Left lung (tissue), 4 donors: ENCODE measurements at regions not wholly inside any gene's neighbourhood (a gene's known extent, or its start where the extent isn't known, plus 50 kb on each side); places are given as distances from the start of the nearest gene placed in this dataset.

Experiments used
- ATAC-seq: fragments of 200-7000 bp; cut with Tn5 transposase; one replicate; pipeline ENCODE4 v1.9.1; 2020; ENCODE audit warnings: moderate library complexity
- DNase-seq, 4 donors: peaks; one replicate each; pipeline ENCODE4 v3.0.0-alpha.2; 2013 to 2020
- H3K27ac ChIP-seq, 2 donors: fragments of 200-600 bp; sonication (generic) in 1 of 2; one replicate each; pipeline versions ENCODE4 v1.5.0 to v1.8.0; 2020 to 2021
- H3K27me3 ChIP-seq, 2 donors: fragments of 200-600 bp; sonication (generic) in 1 of 2; one replicate each; pipeline versions ENCODE4 v1.5.0 to v1.8.0; 2020 to 2021
- H3K36me3 ChIP-seq, 2 donors: fragments of 200-600 bp; sonication (generic) in 1 of 2; one replicate each; pipeline versions ENCODE4 v1.5.0 to v1.8.0; 2020 to 2021
- H3K4me1 ChIP-seq, 2 donors: fragments of 200-600 bp; one replicate each; pipeline ENCODE4 v1.8.0; 2021
- H3K4me3 ChIP-seq, 2 donors: fragments of 200-600 bp; sonication (generic) in 1 of 2; one replicate each; pipeline versions ENCODE4 v1.5.0 to v1.8.0; 2020 to 2021; ENCODE audit warnings: mild to moderate bottlenecking in 1 of 2
- H3K9me3 ChIP-seq, 2 donors: fragments of 200-600 bp; sonication (generic) in 1 of 2; one replicate each; pipeline versions ENCODE4 v1.5.0 to v1.8.0; 2020 to 2021
- intact Hi-C, 2 donors: fragments of 100-400 bp; cut with DNase I; formaldehyde crosslinking; loops; one replicate each; pipeline versions ENCODE4 v1.11.2 to v1.14.2; 2022
- TF ChIP-seq, protein P1 (sequence below), 2 donors: fragments of 200-600 bp; sonication (generic) in 1 of 2; IDR thresholded peaks; one replicate each; pipeline versions ENCODE4 v1.5.0 to v1.8.0; 2021; ENCODE audit warnings: antibody characterized with exemption in 2 of 2
- donor health status: DM: no; HTN: yes; CAD: no.
- donor health status: DM: no; HTN: no; CAD: no.

DNA sequence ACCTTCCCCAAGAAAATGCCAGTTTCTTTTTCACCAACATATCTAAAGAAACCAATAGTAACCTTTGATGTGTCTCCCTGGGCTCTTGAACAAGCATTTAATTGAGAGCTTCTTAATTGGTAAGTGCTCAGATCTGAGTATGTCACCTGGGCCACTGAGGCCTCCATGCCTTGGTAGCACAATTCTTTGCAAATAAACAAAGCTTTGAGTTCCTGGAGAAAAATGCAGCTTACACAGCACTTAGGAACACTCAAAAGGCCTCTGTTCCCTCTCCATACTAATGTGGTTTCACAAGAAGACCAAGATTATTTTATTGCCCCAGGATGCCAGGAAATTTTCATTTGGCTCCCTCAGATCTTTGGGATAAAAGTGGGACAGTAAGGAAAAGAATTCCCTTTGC, 217.6 kb upstream of the CEP162 start:
- DNase-seq (no peak), ATAC-seq (peak; percentile 93)
- TF ChIP-seq, protein P1, sequence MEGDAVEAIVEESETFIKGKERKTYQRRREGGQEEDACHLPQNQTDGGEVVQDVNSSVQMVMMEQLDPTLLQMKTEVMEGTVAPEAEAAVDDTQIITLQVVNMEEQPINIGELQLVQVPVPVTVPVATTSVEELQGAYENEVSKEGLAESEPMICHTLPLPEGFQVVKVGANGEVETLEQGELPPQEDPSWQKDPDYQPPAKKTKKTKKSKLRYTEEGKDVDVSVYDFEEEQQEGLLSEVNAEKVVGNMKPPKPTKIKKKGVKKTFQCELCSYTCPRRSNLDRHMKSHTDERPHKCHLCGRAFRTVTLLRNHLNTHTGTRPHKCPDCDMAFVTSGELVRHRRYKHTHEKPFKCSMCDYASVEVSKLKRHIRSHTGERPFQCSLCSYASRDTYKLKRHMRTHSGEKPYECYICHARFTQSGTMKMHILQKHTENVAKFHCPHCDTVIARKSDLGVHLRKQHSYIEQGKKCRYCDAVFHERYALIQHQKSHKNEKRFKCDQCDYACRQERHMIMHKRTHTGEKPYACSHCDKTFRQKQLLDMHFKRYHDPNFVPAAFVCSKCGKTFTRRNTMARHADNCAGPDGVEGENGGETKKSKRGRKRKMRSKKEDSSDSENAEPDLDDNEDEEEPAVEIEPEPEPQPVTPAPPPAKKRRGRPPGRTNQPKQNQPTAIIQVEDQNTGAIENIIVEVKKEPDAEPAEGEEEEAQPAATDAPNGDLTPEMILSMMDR (IDR thresholded peaks at IDR 0.05) = no peak

DNA sequence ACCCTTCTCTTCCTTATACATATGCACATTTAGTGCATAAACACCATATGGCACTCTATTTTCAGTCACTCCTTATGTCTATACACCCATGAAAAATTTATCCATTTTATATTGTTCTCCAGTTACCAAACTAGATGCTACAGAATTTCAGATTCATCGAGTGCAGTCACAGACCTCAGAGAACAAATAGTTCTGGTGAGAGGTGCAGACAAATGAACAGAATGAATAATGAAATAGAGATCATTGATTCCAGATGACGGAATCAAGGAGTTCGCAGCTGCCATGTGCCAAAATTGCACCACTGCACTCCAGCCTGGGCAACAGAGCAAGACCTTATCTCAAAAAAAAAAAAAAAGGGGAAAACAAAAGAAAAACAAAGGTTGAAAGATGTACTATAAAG, 214.8 kb upstream of the CEP162 start:
- H3K36me3 ChIP-seq = no peaks in the 10 kb centered on the region
- H3K4me1 ChIP-seq = no peaks in the 10 kb centered on the region
- DNase-seq (no peak), ATAC-seq (no peak)
- no peak overlapping the region for H3K27ac ChIP-seq
- H3K9me3 ChIP-seq = no peaks in the 10 kb centered on the region
- H3K4me3 ChIP-seq = no peak overlapping the region
- TF ChIP-seq, protein P1 (IDR thresholded peaks at IDR 0.05) = no peak
- intact Hi-C loops = no loop called here
- no peaks in the 10 kb centered on the region for H3K27me3 ChIP-seq

More for the DNA sequence above, 217.6 kb upstream of the CEP162 start:
- H3K27me3 ChIP-seq = no peaks in the 10 kb centered on the region
- H3K36me3 ChIP-seq = no peaks in the 10 kb centered on the region
- intact Hi-C loops = no loop called here
- H3K4me1 ChIP-seq = no peaks in the 10 kb centered on the region
- no peak overlapping the region for H3K27ac ChIP-seq
- H3K4me3 ChIP-seq = no peak overlapping the region
- no peaks in the 10 kb centered on the region for H3K9me3 ChIP-seq

DNA sequence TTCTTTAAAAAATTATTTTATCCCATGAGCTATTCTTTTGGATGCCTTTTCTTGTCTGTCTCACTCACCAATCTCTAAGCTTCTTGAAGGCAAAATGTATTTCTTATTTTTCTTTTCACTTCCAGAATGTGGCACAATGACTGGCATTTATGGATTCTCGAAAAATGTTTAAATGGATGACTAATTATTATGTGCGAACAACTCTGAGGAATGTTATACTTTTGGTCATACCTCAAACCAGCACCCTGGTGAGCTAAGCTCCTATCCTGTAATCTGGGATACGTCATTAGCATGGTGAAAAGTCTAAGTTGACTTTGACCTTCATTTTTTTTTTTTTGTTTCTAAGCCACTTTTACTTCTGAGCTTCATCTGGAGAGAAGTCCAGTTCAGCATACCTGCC, 214.0 kb upstream of the CEP162 start:
- ATAC-seq (no peak), DNase-seq (no peak)
- no peaks in the 10 kb centered on the region for H3K9me3 ChIP-seq
- no peak overlapping the region for H3K27ac ChIP-seq
- H3K4me3 ChIP-seq = no peak overlapping the region
- TF ChIP-seq, protein P1 (IDR thresholded peaks at IDR 0.05) = no peak
- no peaks in the 10 kb centered on the region for H3K27me3 ChIP-seq
- intact Hi-C loops = no loop called here
- H3K36me3 ChIP-seq = no peaks in the 10 kb centered on the region
- H3K4me1 ChIP-seq = no peaks in the 10 kb centered on the region

DNA sequence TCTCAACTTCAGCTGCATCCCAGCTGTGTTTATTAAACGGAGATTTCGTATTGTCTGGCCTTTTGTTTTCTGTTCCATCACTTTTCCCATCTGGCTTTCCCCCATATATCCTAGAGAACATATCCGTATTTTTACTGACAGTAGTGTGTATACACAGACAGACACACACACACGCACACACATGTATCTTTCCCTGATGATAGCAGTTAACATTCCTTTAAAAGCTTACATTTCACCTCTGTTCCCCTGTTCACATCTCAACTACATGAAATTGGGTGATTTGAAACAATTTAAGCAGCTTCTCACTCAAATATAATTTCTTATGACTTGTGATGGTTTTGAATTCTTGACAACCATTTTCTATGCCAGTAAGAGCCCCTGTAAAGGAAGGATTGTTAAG, 207.1 kb upstream of the CEP162 start:
- DNase-seq = no peak

DNA sequence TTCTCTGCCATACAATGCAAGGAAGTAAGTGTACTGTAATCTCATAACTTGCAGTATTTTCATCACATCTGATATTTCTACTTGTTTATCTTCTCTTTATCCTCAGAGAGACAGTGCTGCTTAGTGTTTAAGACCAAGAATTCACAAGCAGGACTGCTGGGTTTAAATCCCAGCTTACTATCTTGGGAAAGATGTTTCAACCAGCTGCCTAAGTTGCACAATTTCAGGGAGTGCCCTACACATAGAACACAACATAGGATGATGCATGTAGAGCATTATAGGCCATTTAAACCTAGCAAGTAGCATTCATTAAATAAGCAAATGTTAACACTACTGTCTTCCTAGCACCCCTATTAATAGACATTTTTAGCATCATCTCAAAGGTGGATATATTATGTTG, 205.2 kb upstream of the CEP162 start:
- no peak overlapping the region for H3K4me3 ChIP-seq
- intact Hi-C loops = no loop called here
- no peak overlapping the region for H3K27ac ChIP-seq
- DNase-seq (no peak), ATAC-seq (no peak)
- H3K27me3 ChIP-seq = peaks cover 0 to 4% of the 10 kb centered on the region in 2 donors
- TF ChIP-seq, protein P1 (IDR thresholded peaks at IDR 0.05) = no peak
- no peaks in the 10 kb centered on the region for H3K9me3 ChIP-seq
- H3K36me3 ChIP-seq = no peaks in the 10 kb centered on the region
- no peaks in the 10 kb centered on the region for H3K4me1 ChIP-seq

More for the DNA sequence above, 207.1 kb upstream of the CEP162 start:
- intact Hi-C loops = no loop called here
- Histone ChIP-seq H3K4me1 (no peaks in the 10 kb centered on the region), H3K27me3 (no peaks in the 10 kb centered on the region), H3K4me3 (no peak overlapping the region), H3K36me3 (no peaks in the 10 kb centered on the region), H3K27ac (no peak overlapping the region), H3K9me3 (no peaks in the 10 kb centered on the region)
- TF ChIP-seq, protein P1 (IDR thresholded peaks at IDR 0.05) = no peak
- no peak for ATAC-seq
